Stimulated activated CD4-positive, alpha-beta T cell treated with anti-CD3 and anti-CD28 coated beads, Interleukin-4, amount 100 ng/mL, for 48 hours (primary cell): ENCODE measurements at regions not wholly inside any gene's neighbourhood (a gene's known extent, or its start where the extent isn't known, plus 50 kb on each side); places are given as distances from the start of the nearest gene placed in this dataset.
"Not testable (repeated sequence)": the region's sequence is repeated elsewhere in the genome, so short reads cannot be mapped to it uniquely, and the experiment has no call there.

Source experiments
- DNase-seq, 2 donors: peaks; one replicate each; pipeline ENCODE4 v3.0.0-alpha.2; 2020; ENCODE audit warnings: low read depth in 2 of 2

DNA sequence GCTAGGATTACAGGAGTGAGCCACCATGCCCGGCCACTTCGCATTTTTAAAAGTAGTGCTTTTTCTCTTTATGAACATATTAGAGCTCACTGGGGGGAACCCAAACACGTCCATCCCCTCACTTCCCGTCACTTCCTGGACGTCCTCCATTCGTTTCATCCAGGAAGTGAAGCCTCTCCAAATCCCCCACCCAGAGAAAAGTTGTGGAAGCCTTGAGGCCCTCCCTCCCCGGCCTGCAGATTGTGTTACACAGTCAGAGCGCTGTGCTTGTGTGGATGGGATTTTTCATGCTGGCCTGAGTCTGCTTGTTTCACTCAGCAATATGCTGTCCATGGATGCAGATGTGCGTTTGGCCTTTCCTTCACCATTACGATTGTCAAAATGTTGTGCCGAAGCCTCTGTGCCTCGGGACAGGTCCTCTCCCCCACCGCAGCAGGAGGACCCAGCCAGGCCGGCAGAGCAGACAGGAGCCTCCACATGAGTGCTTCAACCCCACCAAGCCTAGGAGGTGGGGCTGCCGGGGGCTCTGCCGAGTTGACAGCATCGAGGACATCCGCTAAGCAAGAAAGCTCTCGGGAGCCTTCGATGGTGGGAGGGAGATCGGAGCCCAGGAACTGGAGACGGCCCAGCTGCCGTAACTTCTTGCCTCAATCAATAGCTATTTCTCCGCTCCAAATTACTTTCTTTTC lies 121.6 kb upstream of the PPP1R26 start:
- no peak for DNase-seq

DNA sequence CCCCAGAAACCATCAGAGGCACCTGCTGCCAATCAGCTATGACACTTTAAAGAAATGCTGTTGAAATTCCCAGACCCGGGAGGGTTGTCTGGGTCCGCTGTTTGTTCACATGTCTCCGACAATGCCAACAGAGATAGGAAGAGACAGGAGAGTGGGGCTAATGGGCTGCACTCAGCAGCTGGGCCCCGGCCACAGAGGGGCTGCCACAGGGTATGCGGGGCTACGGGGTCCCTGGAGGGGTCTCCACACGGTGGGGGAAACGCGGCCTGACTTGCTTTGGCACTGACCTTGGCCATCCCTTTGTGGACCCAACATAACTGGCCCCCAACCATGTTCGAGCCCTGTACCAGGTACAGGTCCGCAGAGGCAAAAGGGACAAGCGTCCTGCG lies 121.0 kb upstream of the PPP1R26 start:
- no peak for DNase-seq

DNA sequence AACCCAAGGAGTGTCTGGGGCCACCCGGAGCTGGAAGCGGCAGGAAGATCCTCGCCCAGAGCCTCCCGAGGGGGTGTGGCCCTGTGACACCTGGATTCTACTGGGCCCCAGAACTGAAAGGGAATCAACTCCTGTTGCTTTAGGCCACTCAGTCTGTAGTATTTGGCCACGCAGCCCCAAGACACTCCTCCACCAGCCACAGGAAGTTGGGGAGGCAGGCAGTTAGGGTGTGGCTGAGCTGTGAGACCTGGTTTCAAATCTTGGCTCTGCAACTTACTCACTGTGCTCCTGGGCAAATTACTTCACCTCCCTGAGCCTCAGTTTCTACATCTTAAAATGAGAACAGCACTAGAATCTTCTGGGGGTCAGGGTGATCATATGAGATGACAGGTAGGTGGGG lies 119.8 kb upstream of the PPP1R26 start:
- DNase-seq = no peak

DNA sequence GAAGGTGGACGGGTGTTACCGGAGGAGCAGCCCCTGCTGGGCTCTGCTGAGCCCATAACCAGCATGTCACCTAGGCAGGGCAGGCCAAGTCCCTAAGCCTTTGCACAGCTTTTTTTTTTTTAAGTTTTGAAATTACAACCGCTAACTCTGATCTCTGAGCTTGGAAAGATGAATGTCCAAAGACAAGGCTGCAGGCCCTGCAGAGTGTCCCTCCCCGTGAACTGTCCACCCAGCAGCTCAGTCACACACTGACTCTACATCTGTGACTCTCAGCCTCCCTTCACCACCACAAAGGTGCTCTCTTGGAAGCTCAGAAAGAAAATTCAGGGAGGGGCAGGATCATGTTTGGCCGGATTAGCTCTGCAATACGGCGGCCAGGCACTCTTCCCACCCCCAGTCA lies 119.0 kb upstream of the PPP1R26 start:
- no peak for DNase-seq

DNA sequence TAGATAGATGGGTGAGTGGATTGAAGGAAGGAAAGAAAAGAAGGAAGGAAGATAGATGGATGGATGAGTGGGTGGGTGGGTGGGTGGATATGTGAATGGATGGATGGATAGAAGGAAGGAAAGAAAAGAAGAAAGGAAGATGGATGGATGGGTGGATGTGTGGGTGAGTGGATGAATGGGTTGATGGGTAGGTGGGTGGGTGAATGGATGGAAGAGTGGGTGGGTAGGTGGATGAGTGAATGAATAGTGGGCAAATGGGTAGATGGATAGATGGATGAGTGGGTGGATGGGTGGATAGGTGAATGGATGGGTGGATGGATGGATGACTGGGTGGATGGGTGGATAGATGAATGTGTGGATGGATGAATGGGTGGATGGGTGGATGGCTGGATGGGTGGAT lies 117.9 kb upstream of the PPP1R26 start:
- DNase-seq = not testable (repeated sequence)

DNA sequence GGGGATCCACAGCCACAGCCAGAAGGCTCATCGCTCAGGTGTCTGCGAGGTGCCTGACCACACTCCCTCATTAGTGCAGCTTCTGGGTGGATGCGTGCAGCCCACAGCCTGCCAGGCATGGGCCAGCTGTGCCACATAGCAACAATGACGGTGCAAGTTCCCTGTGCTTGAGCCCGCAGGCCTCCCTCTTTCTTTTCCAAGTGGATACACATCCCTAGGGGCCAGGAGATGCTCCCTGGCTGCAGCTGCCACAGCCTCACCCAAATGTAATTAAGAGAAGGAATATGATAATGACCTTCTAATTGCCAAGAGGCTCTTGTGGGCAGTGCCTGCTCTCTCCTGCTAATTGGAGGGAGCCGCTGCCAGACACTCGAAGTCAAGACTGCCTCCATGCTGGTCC lies 116.0 kb upstream of the PPP1R26 start:
- no peak for DNase-seq

DNA sequence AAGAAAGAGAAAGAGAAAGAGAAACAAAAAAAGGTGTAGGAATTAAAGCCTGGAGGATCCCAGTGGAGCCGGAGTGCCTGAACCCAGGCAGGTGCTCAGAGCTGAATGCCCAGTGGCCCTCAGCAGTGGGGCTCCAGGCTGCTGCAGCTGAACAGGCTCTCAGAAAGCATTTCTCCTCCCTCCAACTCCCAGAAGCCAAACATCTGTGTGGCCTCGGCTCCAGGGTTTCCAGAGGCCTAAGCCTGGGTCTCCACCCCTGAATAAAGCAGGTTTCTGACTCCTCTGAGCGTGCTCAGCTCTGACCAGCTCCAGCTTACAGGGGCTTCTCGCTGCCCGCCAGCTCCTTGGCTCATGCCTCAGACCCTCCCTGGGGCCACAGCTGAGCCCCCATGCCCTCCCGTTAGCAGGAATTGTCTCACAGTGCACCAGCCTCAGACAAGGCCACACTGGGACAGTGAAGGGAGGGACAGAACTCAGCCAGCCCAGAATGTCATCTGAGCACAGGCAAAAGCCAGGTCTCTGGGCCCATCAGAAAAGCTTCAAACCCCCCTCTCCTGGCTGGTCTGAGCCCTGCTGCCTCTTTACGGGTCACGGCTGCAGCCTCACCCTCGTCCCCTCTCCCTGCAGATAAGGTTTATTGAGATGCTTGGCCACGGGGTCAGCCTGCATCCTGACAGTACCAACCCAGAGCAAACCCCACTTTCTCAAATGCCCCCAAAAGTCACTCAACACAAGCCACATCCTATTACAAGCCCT lies 114.4 kb upstream of the PPP1R26 start:
- DNase-seq = no peak

DNA sequence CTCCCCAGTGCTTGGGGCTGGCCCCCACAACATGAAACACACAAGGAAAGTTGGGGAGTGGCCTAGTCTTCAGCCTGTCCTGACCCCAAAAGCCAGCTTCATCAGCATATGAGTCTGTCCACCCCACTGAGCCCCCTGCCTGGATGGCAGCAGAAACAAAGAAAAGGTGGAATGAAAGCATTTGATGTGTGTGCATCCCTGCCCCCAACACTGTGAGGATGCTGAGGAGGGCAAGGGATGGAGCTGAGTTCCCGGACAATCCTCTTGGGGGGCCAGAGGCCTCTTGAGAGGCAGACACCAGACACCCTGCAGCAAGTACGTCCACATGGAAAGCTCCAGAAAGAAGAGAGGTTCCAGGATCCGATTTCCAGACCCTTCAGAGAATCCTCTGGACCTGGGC lies 113.5 kb upstream of the PPP1R26 start:
- DNase-seq = no peak

DNA sequence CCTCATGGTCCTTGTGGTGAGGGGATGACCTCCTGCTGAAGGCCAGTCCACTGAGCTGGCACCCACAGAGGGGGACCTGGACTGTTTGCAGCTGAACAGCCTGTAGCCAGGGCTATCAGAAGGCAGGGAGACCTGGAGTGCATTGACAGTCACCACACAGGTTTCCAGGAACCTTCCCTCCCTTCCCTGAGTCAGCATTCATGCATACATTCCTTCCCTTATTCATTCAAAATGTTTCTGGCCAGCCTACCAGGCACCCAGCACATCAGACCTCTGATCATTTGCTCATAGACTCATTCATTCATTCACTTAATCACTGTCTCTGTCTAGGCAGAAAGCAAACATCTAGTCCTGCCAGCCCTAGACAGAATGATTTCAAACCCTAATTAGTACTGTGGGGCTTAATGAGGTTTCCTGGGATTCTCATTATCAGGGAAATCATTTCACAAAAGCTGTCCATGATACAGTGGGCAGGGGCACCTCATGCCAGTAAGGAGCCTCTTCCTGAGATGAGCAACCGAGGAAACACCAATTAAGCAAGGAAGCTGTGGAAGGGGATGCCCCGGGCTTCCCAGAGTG lies 110.1 kb upstream of the PPP1R26 start:
- no peak for DNase-seq

DNA sequence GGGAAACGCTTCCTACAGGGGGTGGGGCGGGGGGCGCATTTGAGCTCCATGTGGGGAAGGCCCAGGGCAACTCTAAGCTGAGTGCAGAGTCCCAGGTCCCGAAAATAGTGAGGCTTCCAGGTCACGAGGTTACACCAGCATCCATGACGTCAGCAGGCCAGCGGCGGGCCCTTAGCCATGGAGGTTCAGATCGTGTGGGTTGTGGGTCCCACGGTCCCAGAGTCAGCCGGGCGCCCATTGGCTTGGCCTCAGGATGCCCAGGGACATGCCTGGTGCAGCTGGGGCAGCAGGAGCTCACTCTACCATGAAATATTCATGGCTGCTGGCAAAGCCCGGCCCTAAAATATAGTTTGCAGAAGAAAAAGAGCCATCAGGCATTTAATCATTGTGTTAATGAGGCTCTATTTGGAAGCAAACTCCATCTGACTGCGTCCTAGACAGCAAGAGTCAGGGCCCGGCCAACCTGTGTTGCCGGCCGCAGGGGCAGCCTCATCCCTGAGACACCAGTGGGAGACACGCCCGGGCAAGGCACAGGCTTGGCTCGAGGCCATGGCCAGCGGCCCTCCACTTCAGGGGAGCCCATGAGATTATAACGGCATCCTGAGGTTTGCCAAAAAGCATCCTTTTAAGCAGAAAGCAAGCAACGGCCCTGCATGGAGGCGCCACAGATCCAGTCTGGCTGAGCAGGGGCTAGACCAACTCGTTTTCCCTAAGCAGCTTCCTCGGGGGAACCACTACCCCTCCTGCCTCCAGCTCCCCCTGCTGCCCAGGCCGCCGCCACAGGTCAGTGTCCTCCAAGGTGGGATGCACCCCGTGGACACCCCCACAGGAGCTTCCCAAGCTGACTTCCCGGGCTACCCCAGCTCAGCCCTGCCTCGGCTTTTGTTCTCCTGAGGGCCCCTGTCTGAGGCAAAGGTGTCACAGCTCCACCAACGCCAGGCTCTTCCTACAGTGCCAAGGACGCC lies 108.9 kb upstream of the PPP1R26 start:
- no peak for DNase-seq

DNA sequence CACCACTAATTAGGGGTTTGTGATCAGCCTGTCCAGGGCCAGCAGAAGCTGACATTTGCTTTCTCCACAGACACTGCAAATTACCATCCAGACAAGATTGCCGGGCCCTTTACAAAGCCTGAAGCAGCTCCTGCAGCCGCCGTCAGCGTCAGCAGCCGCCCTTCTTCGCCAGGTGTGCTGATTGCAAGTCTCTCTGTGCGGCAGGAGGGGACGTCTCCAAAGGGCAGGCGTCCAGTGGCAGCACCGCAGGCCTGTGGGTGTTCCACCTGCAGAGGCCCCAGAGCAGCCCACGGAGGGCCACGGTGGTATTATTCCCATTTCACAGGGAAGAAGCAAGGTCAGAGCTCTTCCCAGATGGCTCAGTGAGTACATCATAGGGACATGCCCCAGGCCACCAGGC lies 108.0 kb upstream of the PPP1R26 start:
- DNase-seq = no peak

DNA sequence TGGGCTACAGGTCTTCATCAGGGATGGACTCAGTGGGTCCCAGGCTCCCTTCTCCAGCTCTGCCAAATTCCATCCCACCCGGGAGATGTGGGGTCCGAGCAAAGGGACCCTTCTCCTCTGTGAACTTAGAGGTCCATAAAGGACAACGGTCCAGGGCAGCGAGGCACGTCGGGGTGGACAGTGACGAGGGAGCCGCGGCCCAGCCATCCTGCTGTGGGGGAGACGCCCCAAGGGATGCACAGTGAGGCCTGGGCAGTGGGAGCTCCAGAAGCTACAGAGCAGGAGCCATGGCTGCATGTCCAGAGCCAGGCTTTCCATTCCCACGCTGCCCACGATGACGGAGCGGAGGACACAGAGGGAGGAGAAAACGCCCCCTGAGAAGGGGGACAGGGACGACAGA lies 107.5 kb upstream of the PPP1R26 start:
- no peak for DNase-seq

DNA sequence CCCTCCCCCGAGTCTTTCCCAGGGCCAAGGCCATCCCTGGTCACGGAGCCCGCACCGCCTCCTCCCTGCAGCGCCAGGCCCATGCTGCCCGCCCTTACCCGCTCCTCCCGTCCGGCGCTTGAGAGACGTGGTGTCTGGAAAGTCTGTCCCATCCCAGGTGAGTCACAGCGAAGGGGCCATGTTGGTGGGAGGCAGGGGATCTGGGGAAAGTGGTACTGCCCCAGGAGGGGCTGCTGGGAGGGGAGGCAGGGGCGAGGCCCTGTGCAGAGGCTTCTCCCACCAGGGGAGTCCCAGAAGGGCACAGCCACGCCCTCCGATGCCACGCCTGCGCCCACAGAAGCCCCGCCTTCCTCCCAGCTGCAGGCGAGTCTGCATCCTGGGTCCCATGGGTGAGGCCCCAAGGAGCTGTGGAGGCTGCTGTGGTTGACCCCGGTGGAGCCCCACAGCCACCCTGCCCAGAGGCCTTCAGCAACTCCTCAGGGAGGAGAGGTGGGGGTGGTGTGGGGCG lies 107.0 kb upstream of the PPP1R26 start:
- no peak for DNase-seq

DNA sequence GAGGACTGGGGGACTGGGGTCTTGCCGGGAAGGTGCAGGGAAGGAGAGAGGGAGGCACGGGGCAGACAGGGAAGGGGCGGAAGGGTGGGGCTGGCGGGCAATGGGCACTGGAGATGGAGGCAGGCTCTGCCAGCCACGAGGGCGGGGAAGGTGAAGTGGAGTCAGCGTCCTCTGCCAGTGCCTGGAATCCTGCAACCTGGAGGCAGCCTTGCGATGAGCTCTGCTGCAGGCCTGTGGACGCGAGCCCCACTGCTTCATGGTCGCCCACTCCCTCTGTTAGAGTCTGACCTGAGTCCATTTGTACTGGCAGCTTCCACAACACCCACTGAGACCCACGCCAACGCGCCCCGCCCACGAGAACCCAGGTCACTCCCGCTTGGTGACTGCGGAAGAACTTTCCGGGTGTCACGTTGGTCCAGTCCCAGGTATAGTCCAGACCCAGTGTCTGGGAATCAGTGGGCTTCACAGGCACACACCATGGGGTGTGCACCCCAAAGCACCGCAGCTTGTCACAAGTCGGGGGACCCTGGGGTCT lies 106.4 kb upstream of the PPP1R26 start:
- DNase-seq = no peak

DNA sequence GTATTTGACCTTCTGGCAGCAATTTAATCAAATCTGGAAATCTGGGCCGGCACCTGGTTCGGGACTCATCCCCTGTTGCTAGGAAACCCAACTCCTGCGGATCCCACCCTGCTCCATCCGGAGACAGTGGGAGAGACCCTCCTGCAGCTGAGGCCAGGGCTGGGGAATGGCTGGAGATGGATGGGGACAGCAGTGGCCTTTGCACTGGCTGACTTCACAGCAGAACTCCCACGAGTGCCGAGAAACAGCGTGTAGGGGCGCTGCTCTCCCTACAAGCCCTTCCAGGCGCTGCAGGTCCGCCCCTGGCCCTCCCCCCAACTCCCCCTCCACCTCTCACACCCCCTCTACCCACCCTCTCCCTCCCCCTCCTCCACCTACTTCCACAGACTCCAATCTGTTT lies 105.8 kb upstream of the PPP1R26 start:
- no peak for DNase-seq

DNA sequence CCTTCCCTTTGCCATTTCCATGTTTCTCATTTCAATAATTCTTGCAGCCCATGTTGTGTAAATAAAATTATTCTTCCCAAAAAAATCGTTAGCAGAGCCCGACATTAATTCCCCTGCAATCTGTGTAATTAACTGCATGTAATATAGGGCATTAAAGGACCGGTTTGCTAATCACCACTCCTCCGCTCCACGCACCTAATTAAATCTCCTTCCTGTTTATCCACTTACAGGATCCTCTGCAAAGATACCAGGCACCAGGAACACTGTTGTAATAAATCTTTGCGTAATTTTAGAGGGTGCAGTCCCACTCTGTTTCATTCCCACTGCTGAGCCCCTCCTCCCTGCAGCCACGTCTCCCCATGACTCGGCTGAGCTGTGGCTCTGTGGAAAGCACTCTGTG lies 105.0 kb upstream of the PPP1R26 start:
- no peak for DNase-seq

DNA sequence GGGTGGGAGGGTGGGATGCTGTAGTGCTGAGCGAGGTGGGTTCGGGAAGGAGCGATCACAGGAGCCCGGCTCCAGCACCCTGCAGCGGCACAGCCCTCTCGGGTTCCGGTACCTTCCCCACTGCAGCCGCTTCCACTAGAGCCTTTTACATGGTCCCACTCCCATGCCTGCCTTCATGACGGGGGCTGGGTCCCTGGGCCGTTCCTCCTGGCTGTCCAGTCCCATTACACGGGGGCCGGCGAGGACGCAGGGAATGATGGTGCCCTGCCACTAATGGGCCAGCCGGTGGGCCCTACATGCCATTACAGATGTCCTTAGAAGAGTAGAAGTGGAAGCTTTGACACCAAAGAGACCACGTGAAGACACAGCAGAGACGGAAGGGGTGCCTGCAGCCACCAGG lies 104.6 kb upstream of the PPP1R26 start:
- DNase-seq = no peak

DNA sequence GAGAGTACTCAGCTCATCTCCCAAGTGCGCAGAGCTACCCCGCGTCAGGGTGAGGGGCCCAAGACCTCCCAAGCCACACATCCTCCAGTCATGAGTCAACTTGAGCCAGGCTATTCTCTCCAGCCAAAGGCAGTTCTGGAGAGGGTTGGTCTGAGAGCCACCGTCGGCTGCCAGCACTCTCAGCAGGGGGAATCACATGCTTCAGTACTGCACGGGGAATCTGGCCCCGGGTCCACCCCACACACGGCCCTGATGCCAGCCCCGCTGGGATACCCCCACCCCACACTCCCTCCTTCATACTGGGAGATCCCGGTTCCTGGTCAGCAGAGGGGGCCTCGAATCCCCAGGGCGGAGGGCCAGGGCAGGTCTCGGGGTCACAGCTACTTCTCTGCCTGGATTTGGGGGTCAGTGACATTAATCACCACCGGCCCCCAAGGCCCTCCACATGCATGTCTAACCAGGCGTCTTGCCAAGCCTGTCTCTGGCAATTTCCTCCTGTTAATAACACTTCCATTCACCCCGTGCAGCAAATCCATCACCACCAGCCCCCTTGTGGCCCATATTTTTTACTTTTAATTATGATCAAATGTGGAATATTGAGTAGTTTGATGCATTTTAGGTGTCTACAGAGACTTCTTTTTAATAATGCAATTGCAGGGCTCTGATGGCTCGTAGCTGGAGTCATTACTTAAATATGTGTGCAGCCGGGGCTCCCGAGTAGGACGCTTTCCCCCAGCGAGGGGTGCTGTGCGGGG lies 102.9 kb upstream of the PPP1R26 start:
- no peak for DNase-seq

DNA sequence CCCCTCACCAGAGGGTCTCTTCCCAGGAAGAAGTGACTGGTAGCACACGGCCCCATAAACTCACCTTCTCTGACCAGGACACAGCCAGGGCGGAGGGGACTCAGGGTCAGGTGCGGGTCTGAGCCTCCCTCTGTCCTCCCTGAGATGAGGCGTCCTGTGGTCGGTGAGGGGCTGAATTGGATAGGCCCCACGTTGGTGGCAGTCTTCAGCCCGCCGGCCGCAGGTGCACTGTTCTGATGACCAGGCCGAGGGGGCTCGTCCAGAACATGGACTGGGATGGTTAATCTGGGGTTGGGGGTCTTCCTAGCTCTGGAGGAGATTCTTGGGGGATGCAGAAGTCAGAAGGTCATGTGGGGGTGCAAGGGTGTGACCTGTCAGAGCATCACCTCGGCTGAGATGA lies 102.2 kb upstream of the PPP1R26 start:
- DNase-seq = no peak

DNA sequence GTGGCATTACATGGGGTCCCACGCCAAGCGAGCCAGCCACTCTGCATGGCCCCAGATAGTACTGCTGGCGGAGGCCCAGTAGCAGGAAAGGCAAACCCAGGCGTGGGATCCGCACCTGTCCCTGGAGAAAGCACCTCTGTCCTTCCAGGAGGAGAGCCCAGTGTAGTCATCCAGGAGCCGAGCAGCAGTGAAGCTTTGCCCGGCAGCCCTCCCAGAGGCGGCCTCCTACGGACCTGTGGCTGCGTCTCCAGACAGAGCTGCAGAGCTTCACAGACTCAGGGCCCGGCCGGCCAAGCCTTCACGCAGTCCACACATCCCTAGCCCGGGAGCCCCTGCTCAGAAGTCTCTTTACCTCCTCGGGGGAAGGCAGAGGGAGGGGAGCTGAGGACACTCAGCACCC lies 100.8 kb upstream of the PPP1R26 start:
- DNase-seq = no peak
